SK-N-MC (cell line): ENCODE measurements at regions not wholly inside any gene's neighbourhood (a gene's known extent, or its start where the extent isn't known, plus 50 kb on each side); places are given as distances from the start of the nearest gene placed in this dataset.
A peak's percentile ranks its signal among the peaks of the same experiment; 100 is the strongest.

Experiments
- DNase-seq: peaks from one replicate; pipeline ENCODE4 v3.0.0-alpha.2; 2011; ENCODE audit warnings: low read depth, low spot score
- H3K27ac ChIP-seq: fragments of 200-600 bp; sonication (generic); 2 replicates; pipeline ENCODE4 v1.5.1; 2016; ENCODE audit warnings: mixed run types
- H3K36me3 ChIP-seq: fragments of 200-600 bp; sonication (generic); 2 replicates; pipeline ENCODE4 v1.6.1; 2017; ENCODE audit warnings: antibody characterized with exemption, low read length, mixed read lengths; ENCODE audit not compliant: insufficient read depth
- H3K4me3 ChIP-seq: fragments of 200-600 bp; sonication (generic); 2 replicates; pipeline ENCODE4 v1.5.1; 2016
- H3K9ac ChIP-seq: fragments of 200-600 bp; sonication (generic); 2 replicates; pipeline ENCODE4 v1.8.0; 2017; ENCODE audit warnings: mixed run types, mixed read lengths; ENCODE audit not compliant: insufficient read length
- H3K9me3 ChIP-seq: fragments of 200-600 bp; sonication (generic); 2 replicates; pipeline ENCODE4 v1.6.1; 2017; ENCODE audit warnings: low read depth, mild to moderate bottlenecking, antibody characterized with exemption, low read length, moderate library complexity, mixed read lengths
- EZH2 ChIP-seq: fragments of 200-600 bp; sonication (generic); IDR thresholded peaks from one replicate; pipeline ENCODE4 v1.6.1; 2017; ENCODE audit warnings: antibody characterized with exemption
- FOXP2 ChIP-seq: optimal IDR thresholded peaks from 2 replicates; pipeline ENCODE3; 2011; ENCODE audit warnings: mild to moderate bottlenecking, moderate library complexity; ENCODE audit not compliant: insufficient read depth; ENCODE audit errors: extremely low read length, control extremely low read depth
- POLR2AphosphoS5 ChIP-seq: IDR thresholded peaks from 2 replicates; pipeline ENCODE4 v1.6.1; 2012; ENCODE audit warnings: mild to moderate bottlenecking, low read depth, low read length, borderline replicate concordance

- Histone ChIP-seq H3K4me3 (no peak overlapping the region), H3K36me3 (no peaks in the 10 kb centered on the region), H3K9me3 (no peaks in the 10 kb centered on the region), H3K9ac (no peak overlapping the region), H3K27ac (no peak overlapping the region)
- TF ChIP-seq POLR2AphosphoS5 (no peak), FOXP2 (no peak), EZH2 (no peak)
- DNase-seq, result no peak
These were observed 361.2 kb downstream of the MN1 start for GRCh38 chr22:27440304-27440865.

GRCh38 chr22:27441706-27442475, 359.7 kb downstream of the MN1 start:
- Histone ChIP-seq H3K27ac (no peak overlapping the region), H3K9me3 (no peaks in the 10 kb centered on the region)
- no peak for TF ChIP-seq POLR2AphosphoS5

GRCh38 chr22:27443306-27443705, 358.2 kb downstream of the MN1 start:
- Histone ChIP-seq H3K27ac (no peak overlapping the region), H3K9ac (no peak overlapping the region), H3K36me3 (no peaks in the 10 kb centered on the region), H3K4me3 (no peak overlapping the region), H3K9me3 (no peaks in the 10 kb centered on the region)
- no peak for TF ChIP-seq POLR2AphosphoS5
- no peak for TF ChIP-seq FOXP2
- no peak for TF ChIP-seq EZH2
- no peak for DNase-seq

More at GRCh38 chr22:27441706-27442475, 359.7 kb downstream of the MN1 start:
- no peaks in the 10 kb centered on the region for H3K36me3 ChIP-seq
- no peak overlapping the region for H3K9ac ChIP-seq
- DNase-seq, result no peak
- peak overlapping the region; percentile 37; the same call in 1 of the 2 replicates for H3K4me3 ChIP-seq

GRCh38 chr22:27445881-27446280, 355.7 kb downstream of the MN1 start:
- no peaks in the 10 kb centered on the region for H3K36me3 ChIP-seq
- TF ChIP-seq POLR2AphosphoS5 (no peak), EZH2 (no peak), FOXP2 (no peak)
- H3K9ac ChIP-seq, result no peak overlapping the region
- no peak for DNase-seq
- H3K4me3 ChIP-seq, result no peak overlapping the region
- no peaks in the 10 kb centered on the region for H3K9me3 ChIP-seq
- no peak overlapping the region for H3K27ac ChIP-seq

- Histone ChIP-seq H3K9ac (no peak overlapping the region), H3K27ac (no peak overlapping the region), H3K9me3 (no peaks in the 10 kb centered on the region), H3K4me3 (no peak overlapping the region), H3K36me3 (no peaks in the 10 kb centered on the region)
- TF ChIP-seq FOXP2 (no peak), POLR2AphosphoS5 (no peak), EZH2 (no peak)
- no peak for DNase-seq
These were observed 354.3 kb downstream of the MN1 start for GRCh38 chr22:27447289-27447688.

GRCh38 chr22:27450448-27450847, 351.1 kb downstream of the MN1 start:
- DNase-seq, result no peak
- Histone ChIP-seq H3K9ac (no peak overlapping the region), H3K4me3 (no peak overlapping the region), H3K36me3 (no peaks in the 10 kb centered on the region), H3K27ac (no peak overlapping the region), H3K9me3 (no peaks in the 10 kb centered on the region)
- TF ChIP-seq FOXP2 (no peak), EZH2 (no peak), POLR2AphosphoS5 (no peak)

- TF ChIP-seq EZH2, result no peak
- TF ChIP-seq POLR2AphosphoS5, result no peak
- no peak for TF ChIP-seq FOXP2
- Histone ChIP-seq H3K4me3 (no peak overlapping the region), H3K9me3 (no peaks in the 10 kb centered on the region), H3K36me3 (no peaks in the 10 kb centered on the region), H3K9ac (no peak overlapping the region), H3K27ac (no peak overlapping the region)
- no peak for DNase-seq
These were observed 349.3 kb downstream of the MN1 start for GRCh38 chr22:27452245-27452644.

- no peaks in the 10 kb centered on the region for H3K9me3 ChIP-seq
- H3K27ac ChIP-seq, result no peak overlapping the region
- H3K9ac ChIP-seq, result no peak overlapping the region
- no peak for DNase-seq
- TF ChIP-seq POLR2AphosphoS5, result no peak
- no peak for TF ChIP-seq EZH2
- no peak for TF ChIP-seq FOXP2
- no peak overlapping the region for H3K4me3 ChIP-seq
- H3K36me3 ChIP-seq, result no peaks in the 10 kb centered on the region
These were observed 348.6 kb downstream of the MN1 start for GRCh38 chr22:27452922-27453321.
